ENCODE measurements at regions not wholly inside any gene's neighbourhood (a gene's known extent, or its start where the extent isn't known, plus 50 kb on each side); places are given as distances from the start of the nearest gene placed in this dataset.

DNA sequence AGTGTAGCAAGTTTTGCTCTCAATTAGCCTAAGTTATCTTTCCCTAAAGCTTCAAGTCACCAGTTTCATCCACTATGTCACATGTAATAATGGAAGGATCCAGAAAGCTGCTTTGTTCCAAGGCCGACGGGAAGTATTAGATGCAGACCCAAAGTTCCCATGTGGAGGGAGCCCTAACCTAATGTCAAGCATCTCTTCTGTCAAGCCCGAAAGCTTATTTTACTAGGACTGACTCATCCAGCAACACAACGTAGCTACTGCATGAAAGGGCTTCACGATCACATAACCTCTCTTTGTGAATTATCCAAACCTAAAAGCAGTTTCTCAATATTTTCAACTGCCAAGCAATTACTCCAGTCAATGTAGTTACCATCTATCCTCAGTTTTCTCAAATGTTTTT is 133.4 kb downstream of the SLC6A15 start:
- TF ChIP-seq, protein P1, sequence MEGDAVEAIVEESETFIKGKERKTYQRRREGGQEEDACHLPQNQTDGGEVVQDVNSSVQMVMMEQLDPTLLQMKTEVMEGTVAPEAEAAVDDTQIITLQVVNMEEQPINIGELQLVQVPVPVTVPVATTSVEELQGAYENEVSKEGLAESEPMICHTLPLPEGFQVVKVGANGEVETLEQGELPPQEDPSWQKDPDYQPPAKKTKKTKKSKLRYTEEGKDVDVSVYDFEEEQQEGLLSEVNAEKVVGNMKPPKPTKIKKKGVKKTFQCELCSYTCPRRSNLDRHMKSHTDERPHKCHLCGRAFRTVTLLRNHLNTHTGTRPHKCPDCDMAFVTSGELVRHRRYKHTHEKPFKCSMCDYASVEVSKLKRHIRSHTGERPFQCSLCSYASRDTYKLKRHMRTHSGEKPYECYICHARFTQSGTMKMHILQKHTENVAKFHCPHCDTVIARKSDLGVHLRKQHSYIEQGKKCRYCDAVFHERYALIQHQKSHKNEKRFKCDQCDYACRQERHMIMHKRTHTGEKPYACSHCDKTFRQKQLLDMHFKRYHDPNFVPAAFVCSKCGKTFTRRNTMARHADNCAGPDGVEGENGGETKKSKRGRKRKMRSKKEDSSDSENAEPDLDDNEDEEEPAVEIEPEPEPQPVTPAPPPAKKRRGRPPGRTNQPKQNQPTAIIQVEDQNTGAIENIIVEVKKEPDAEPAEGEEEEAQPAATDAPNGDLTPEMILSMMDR (IDR thresholded peaks at IDR 0.05) = no peak
- TF ChIP-seq POLR2A (IDR thresholded peaks at IDR 0.05) (no peak), EP300 (IDR thresholded peaks at IDR 0.05) (no peak), POLR2AphosphoS5 (IDR thresholded peaks at IDR 0.05) (no peak)

Data from upper lobe of left lung (tissue), 4 donors.